HCT116 (cell line): ENCODE measurements at regions not wholly inside any gene's neighbourhood (a gene's known extent, or its start where the extent isn't known, plus 50 kb on each side); places are given as distances from the start of the nearest gene placed in this dataset.

Experiments used
- ATAC-seq: fragments of 200-7000 bp; cut with Tn5 transposase; 2 replicates; pipeline ENCODE4 v1.9.1; 2020; ENCODE audit warnings: mild to moderate bottlenecking, moderate library complexity
- BruUV-seq: library from RNA; stranded (reverse); fragments of 400-500 nt; replicated peaks from 2 replicates; lab custom pipeline; 2021; lab: Mats Ljungman, UMichigan
- CTCF ChIA-PET: fragments of 300-600 bp; sonication (Branson Sonifier 250); formaldehyde crosslinking; loops from one replicate; lab custom pipeline; 2021; ENCODE audit warnings: antibody characterized with exemption; lab: Charles Lee
- POLR2A ChIA-PET: fragments of 300-600, 350-600 bp; sonication (Branson Sonifier 250); formaldehyde crosslinking; loops from one replicate; lab custom pipeline; 2021; ENCODE audit warnings: antibody characterized with exemption; lab: Charles Lee
- RAD21 ChIA-PET, 2 experiments: fragments of 300-600 bp; sonication (Branson Sonifier 250); formaldehyde crosslinking; loops; one replicate each; lab custom pipeline; 2023; ENCODE audit warnings: low total read pairs in 2 of 2; ENCODE audit not compliant: uncharacterized antibody in 2 of 2, unreplicated experiment in 2 of 2, low non-redundant PET in 1 of 2; lab: Charles Lee
- DNase-seq: peaks from one replicate; pipeline ENCODE4 v3.0.0-alpha.2; 2010; ENCODE audit warnings: low read depth, low spot score
- H2AFZ ChIP-seq: fragments of 200-600 bp; shearing (Covaris generic), sonication (generic); 2 replicates; pipeline ENCODE4 v1.6.1; 2017; ENCODE audit warnings: low read depth, mixed run types, mixed read lengths, antibody characterized with exemption, low read length; ENCODE audit not compliant: poor library complexity, severe bottlenecking
- H3K27ac ChIP-seq: 2 replicates; pipeline ENCODE4 v1.5.1; 2012; ENCODE audit warnings: low read depth, low read length
- H3K27me3 ChIP-seq: fragments of 200-600 bp; sonication (generic); 2 replicates; pipeline ENCODE4 v1.6.1; 2016; ENCODE audit warnings: mixed run types, low read length, mixed read lengths; ENCODE audit not compliant: insufficient read depth
- H3K36me3 ChIP-seq, 2 experiments: fragments of 200-500 bp in 1 of 2; fragments of 200-600 bp in 1 of 2; sonication (Bioruptor generic) in 1 of 2; sonication (generic) in 1 of 2; 2 replicates each; pipeline versions ENCODE4 v1.5.1 to v1.6.1; 2014 to 2016; ENCODE audit warnings: low read length in 2 of 2, inconsistent platforms in 1 of 2, mixed read lengths in 1 of 2, mixed run types in 1 of 2; ENCODE audit not compliant: insufficient read depth in 2 of 2, control insufficient read depth in 1 of 2
- H3K4me1 ChIP-seq, 2 experiments: fragments of 200-600 bp in 1 of 2; sonication (generic) in 1 of 2; 2 replicates each; pipeline versions ENCODE4 v1.5.1 to v1.6.1; 2012 to 2017; ENCODE audit warnings: low read length in 2 of 2, inconsistent platforms in 1 of 2, mild to moderate bottlenecking in 1 of 2, mixed read lengths in 1 of 2, mixed run types in 1 of 2, moderate library complexity in 1 of 2; ENCODE audit not compliant: insufficient read depth in 2 of 2, control insufficient read depth in 1 of 2
- H3K4me2 ChIP-seq: fragments of 200-600 bp; sonication (generic); 2 replicates; pipeline ENCODE4 v1.6.1; 2017; ENCODE audit warnings: mixed run types, low read length, mixed read lengths
- H3K4me3 ChIP-seq, 2 experiments: fragments of 200-600 bp in 1 of 2; sonication (generic) in 1 of 2; replicated peaks in 1 of 2; 2 replicates each; pipeline ENCODE4 v1.5.1; 2011 to 2016; ENCODE audit warnings: low read length in 2 of 2, control low read depth in 1 of 2, low read depth in 1 of 2, mild to moderate bottlenecking in 1 of 2, mixed read lengths in 1 of 2, mixed run types in 1 of 2
- H3K79me2 ChIP-seq: fragments of 200-600 bp; sonication (generic); 2 replicates; pipeline ENCODE4 v1.6.1; 2017; ENCODE audit warnings: mild to moderate bottlenecking, mixed run types, low read length, moderate library complexity, mixed read lengths; ENCODE audit not compliant: insufficient read depth
- H3K9ac ChIP-seq: fragments of 200-600 bp; sonication (generic); 2 replicates; pipeline ENCODE4 v1.6.1; 2016; ENCODE audit warnings: low read length, mixed read lengths
- H3K9me2 ChIP-seq: fragments of 200-600 bp; sonication (generic), shearing (Covaris generic); 2 replicates; pipeline ENCODE4 v1.6.1; 2017; ENCODE audit warnings: mixed run types, mild to moderate bottlenecking, moderate library complexity; ENCODE audit not compliant: insufficient read depth
- H3K9me3 ChIP-seq, 2 experiments: fragments of 200-500 bp in 1 of 2; fragments of 200-600 bp in 1 of 2; sonication (Bioruptor generic) in 1 of 2; sonication (generic) in 1 of 2; 2 replicates each; pipeline ENCODE4 v1.6.1; 2014 to 2017; ENCODE audit warnings: low read length in 2 of 2, mixed read lengths in 2 of 2, inconsistent platforms in 1 of 2, low read depth in 1 of 2, mild to moderate bottlenecking in 1 of 2, mixed run types in 1 of 2, moderate library complexity in 1 of 2; ENCODE audit not compliant: control insufficient read depth in 1 of 2, insufficient read depth in 1 of 2
- H4K20me1 ChIP-seq: fragments of 200-600 bp; sonication (generic), shearing (Covaris generic); 2 replicates; pipeline ENCODE4 v1.6.1; 2017; ENCODE audit warnings: mixed run types, mild to moderate bottlenecking, moderate library complexity; ENCODE audit not compliant: insufficient read depth
- CEBPB ChIP-seq: IDR thresholded peaks from 2 replicates; pipeline ENCODE4 v1.6.1; 2012; ENCODE audit warnings: low read depth
- EGR1 ChIP-seq: IDR thresholded peaks from 2 replicates; pipeline ENCODE4 v1.6.1; 2012; ENCODE audit warnings: low read depth
- FOSL1 ChIP-seq: IDR thresholded peaks from 2 replicates; pipeline ENCODE4 v1.6.1; 2012; ENCODE audit warnings: low read depth
- POLR2A ChIP-seq: IDR thresholded peaks from 2 replicates; pipeline ENCODE4 v1.7.0; 2011; ENCODE audit warnings: borderline replicate concordance; ENCODE audit not compliant: insufficient read depth, insufficient read length; ENCODE audit errors: extremely low read depth
- RAD21 ChIP-seq: IDR thresholded peaks from 2 replicates; pipeline ENCODE4 v1.6.1; 2012; ENCODE audit warnings: low read depth, mild to moderate bottlenecking
- SP1 ChIP-seq: IDR thresholded peaks from 2 replicates; pipeline ENCODE4 v1.6.1; 2012; ENCODE audit warnings: low read depth
- TCF7L2 ChIP-seq: IDR thresholded peaks from 2 replicates; pipeline ENCODE4 v1.7.0; 2011; ENCODE audit warnings: borderline replicate concordance, inconsistent platforms; ENCODE audit not compliant: insufficient read depth, insufficient read length; ENCODE audit errors: extremely low read depth
- intact Hi-C: fragments of 100-400 bp; cut with micrococcal nuclease; formaldehyde crosslinking; loops from 2 replicates; pipeline ENCODE4 v1.10.0; 2022

GRCh38 chr1:232451506-232451905, 178.4 kb downstream of the SIPA1L2 start:
- H3K9ac ChIP-seq, result no peak overlapping the region
- no peaks in the 10 kb centered on the region for H4K20me1 ChIP-seq
- H3K9me3 ChIP-seq, result no peaks in the 10 kb centered on the region
- H3K4me1 ChIP-seq, result no peaks in the 10 kb centered on the region
- H3K27ac ChIP-seq, result no peak overlapping the region
- no peak overlapping the region for H2AFZ ChIP-seq
- TF ChIP-seq RAD21 (no peak), EGR1 (no peak)
- TF ChIP-seq, all 23 proteins: peak for 0
- Histone ChIP-seq H3K4me3 (no peak overlapping the region), H3K36me3 (no peaks in the 10 kb centered on the region), H3K4me2 (no peak overlapping the region), H3K79me2 (no peaks in the 10 kb centered on the region), H3K9me2 (no peaks in the 10 kb centered on the region), H3K27me3 (no peaks in the 10 kb centered on the region)
- CTCF ChIA-PET, result no interaction called here
- intact Hi-C loops, result no loop called here
- no peak for ATAC-seq
- no TSS peak for BruUV-seq
- RAD21 ChIA-PET, result no interaction called here
- POLR2A ChIA-PET, result no interaction called here
- no peak for DNase-seq

GRCh38 chr1:232450615-232451014, 179.3 kb downstream of the SIPA1L2 start:
- H3K27ac ChIP-seq, result no peak overlapping the region
- H3K4me1 ChIP-seq, result no peaks in the 10 kb centered on the region
- intact Hi-C loops, result no loop called here
- no peak for TF ChIP-seq POLR2A
- no peak for TF ChIP-seq CEBPB
- no peak for TF ChIP-seq FOSL1
- no peak for TF ChIP-seq TCF7L2
- TF ChIP-seq SP1, result no peak
- TF ChIP-seq, all 23 proteins: peak for 0
- H3K4me2 ChIP-seq, result no peak overlapping the region
- H3K9ac ChIP-seq, result no peak overlapping the region
- ChIA-PET POLR2A (no interaction called here), CTCF (no interaction called here), RAD21 (no interaction called here)
- H4K20me1 ChIP-seq, result no peaks in the 10 kb centered on the region
- no peak overlapping the region for H3K4me3 ChIP-seq
- BruUV-seq, result no TSS peak
- H2AFZ ChIP-seq, result no peak overlapping the region
- H3K27me3 ChIP-seq, result no peaks in the 10 kb centered on the region
- H3K36me3 ChIP-seq, result no peaks in the 10 kb centered on the region
- no peaks in the 10 kb centered on the region for H3K9me3 ChIP-seq
- no peaks in the 10 kb centered on the region for H3K79me2 ChIP-seq
- H3K9me2 ChIP-seq, result no peaks in the 10 kb centered on the region
- DNase-seq (no peak), ATAC-seq (no peak)
